LHCN-M2 (cell line): ENCODE measurements at regions not wholly inside any gene's neighbourhood (a gene's known extent, or its start where the extent isn't known, plus 50 kb on each side); places are given as distances from the start of the nearest gene placed in this dataset.
"Not testable (repeated sequence)": the region's sequence is repeated elsewhere in the genome, so short reads cannot be mapped to it uniquely, and the experiment has no call there.

Source experiments
- DNase-seq: peaks from one replicate; pipeline ENCODE4 v3.0.0-alpha.2; 2012; ENCODE audit warnings: low read depth

- no peak for DNase-seq
These were observed 109.8 kb upstream of the HDX start for GRCh38 chrX:84611843-84612636.

- DNase-seq = no peak
These were observed 132.0 kb upstream of the HDX start for GRCh38 chrX:84634201-84634782.

GRCh38 chrX:84666086-84666485 is 163.8 kb upstream of the HDX start:
- no peak for DNase-seq

- no peak for DNase-seq
These were observed 188.0 kb upstream of the HDX start for GRCh38 chrX:84690228-84690627.

GRCh38 chrX:84709987-84710386 is 207.7 kb upstream of the HDX start:
- DNase-seq = no peak

GRCh38 chrX:84710611-84711010 is 208.4 kb upstream of the HDX start:
- no peak for DNase-seq

- no peak for DNase-seq
These were observed 210.4 kb upstream of the HDX start for GRCh38 chrX:84712621-84713020.

- DNase-seq = no peak
These were observed 213.1 kb upstream of the HDX start for GRCh38 chrX:84715315-84715714.

- no peak for DNase-seq
These were observed 215.1 kb upstream of the HDX start for GRCh38 chrX:84717343-84717742.

GRCh38 chrX:84721416-84721815 is 219.2 kb upstream of the HDX start:
- DNase-seq = no peak

- peak; percentile 58 for DNase-seq
These were observed 222.3 kb upstream of the HDX start for GRCh38 chrX:84724576-84724975.

GRCh38 chrX:84729408-84729807 is 227.2 kb upstream of the HDX start:
- DNase-seq = no peak

GRCh38 chrX:84729809-84730208 is 227.6 kb upstream of the HDX start:
- peak; percentile 34 for DNase-seq

- no peak for DNase-seq
These were observed 232.8 kb upstream of the HDX start for GRCh38 chrX:84735025-84735424.

- DNase-seq = peak; percentile 59
These were observed 235.2 kb upstream of the HDX start for GRCh38 chrX:84737471-84737871.

GRCh38 chrX:84747516-84747915 is 245.3 kb upstream of the HDX start:
- DNase-seq = no peak

- no peak for DNase-seq
These were observed 246.9 kb upstream of the HDX start for GRCh38 chrX:84748965-84749656.

- no peak for DNase-seq
These were observed 243.1 kb upstream of the APOOL start for GRCh38 chrX:84760560-84760959.

- no peak for DNase-seq
These were observed 207.4 kb upstream of the APOOL start for GRCh38 chrX:84796321-84796720.

GRCh38 chrX:84830836-84831235 is 172.8 kb upstream of the APOOL start:
- no peak for DNase-seq

GRCh38 chrX:84846541-84846940 is 157.1 kb upstream of the APOOL start:
- DNase-seq = not testable (repeated sequence)

- not testable (repeated sequence) for DNase-seq
These were observed 152.5 kb upstream of the APOOL start for GRCh38 chrX:84851183-84851582.

GRCh38 chrX:84856791-84857190 is 146.9 kb upstream of the APOOL start:
- not testable (repeated sequence) for DNase-seq
